ENCODE measurements at regions not wholly inside any gene's neighbourhood (a gene's known extent, or its start where the extent isn't known, plus 50 kb on each side); places are given as distances from the start of the nearest gene placed in this dataset.

DNA sequence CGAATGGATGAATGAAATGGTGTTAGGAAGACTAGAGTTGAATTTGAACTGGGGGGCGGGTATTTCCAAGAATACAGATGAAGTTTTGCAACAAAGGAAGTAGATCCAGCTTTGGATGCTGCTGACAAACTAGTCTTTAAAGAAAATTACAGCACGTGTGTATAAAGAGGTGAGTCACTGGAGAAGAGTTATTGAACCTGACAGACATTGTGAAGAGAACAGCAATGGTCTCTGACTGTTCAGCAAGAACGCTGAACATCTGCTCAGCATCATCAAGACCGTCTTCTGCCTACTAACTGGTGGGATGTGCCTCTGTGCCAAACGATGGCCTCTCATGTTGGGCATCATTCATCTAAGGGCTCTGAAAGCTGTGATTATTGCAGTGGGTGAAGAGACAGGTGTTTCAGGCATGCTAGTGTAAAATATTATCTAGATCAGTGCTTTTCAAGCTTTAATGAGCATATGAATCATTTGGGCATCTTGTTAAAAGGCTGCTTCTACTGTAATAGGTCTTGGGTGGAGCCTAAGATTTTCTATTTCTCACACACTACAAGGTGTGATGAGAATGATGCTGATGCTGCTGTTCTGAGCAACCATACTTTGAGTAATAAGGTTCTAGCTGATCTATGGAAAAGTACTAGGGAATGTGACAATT, 291.3 kb downstream of the PTEN start:
- Histone ChIP-seq H3K9me3 (ENCODE audit: control insufficient read depth, low read depth, low read length) (no peaks in the 10 kb centered on the region), H3K27ac (ENCODE audit: control insufficient read depth, insufficient read depth, low read length) (no peak overlapping the region), H3K27me3 (ENCODE audit: control insufficient read depth, extremely low read depth, insufficient read depth, low read length) (no peaks in the 10 kb centered on the region), H3K9me1 (ENCODE audit: control insufficient read depth, extremely low read depth, insufficient read depth, low read length) (no peaks in the 10 kb centered on the region), H3K4me3 (ENCODE audit: control insufficient read depth in 2 of 3, extremely low read depth in 1 of 3, insufficient read depth in 2 of 3, low read depth in 1 of 3, low read length in 3 of 3) (no peak overlapping the region), H3K4me2 (ENCODE audit: control insufficient read depth, extremely low read depth, insufficient read depth, low read depth, low read length) (no peak overlapping the region), H3K9ac (ENCODE audit: control insufficient read depth, extremely low read depth, insufficient read depth, low read length) (no peak overlapping the region), H3K79me2 (ENCODE audit: control insufficient read depth, insufficient read depth, low read length) (no peaks in the 10 kb centered on the region), H3K36me3 (ENCODE audit: control insufficient read depth in 2 of 2, extremely low read depth in 1 of 2, insufficient read depth in 2 of 2, low read length in 2 of 2) (no peaks in the 10 kb centered on the region), H2AFZ (ENCODE audit: control insufficient read depth, low read length) (no peak overlapping the region), H4K20me1 (ENCODE audit: control insufficient read depth, extremely low read depth, insufficient read depth, low read length) (no peaks in the 10 kb centered on the region), H3K4me1 (ENCODE audit: control insufficient read depth, extremely low read depth, insufficient read depth, low read length) (peaks cover 48% of the 10 kb centered on the region)
- FAIRE-seq: no peak
- dilution Hi-C loops (cut with MboI; ENCODE audit: extremely low pct_ligation_motif_present, low sequenced_read_pairs): no loop called here
- DNase-seq (ENCODE audit: low read depth, low spot score): no peak
- TF ChIP-seq EZH2 (IDR thresholded peaks at IDR 0.05; ENCODE audit: low read length): no peak
- TF ChIP-seq, protein P1, sequence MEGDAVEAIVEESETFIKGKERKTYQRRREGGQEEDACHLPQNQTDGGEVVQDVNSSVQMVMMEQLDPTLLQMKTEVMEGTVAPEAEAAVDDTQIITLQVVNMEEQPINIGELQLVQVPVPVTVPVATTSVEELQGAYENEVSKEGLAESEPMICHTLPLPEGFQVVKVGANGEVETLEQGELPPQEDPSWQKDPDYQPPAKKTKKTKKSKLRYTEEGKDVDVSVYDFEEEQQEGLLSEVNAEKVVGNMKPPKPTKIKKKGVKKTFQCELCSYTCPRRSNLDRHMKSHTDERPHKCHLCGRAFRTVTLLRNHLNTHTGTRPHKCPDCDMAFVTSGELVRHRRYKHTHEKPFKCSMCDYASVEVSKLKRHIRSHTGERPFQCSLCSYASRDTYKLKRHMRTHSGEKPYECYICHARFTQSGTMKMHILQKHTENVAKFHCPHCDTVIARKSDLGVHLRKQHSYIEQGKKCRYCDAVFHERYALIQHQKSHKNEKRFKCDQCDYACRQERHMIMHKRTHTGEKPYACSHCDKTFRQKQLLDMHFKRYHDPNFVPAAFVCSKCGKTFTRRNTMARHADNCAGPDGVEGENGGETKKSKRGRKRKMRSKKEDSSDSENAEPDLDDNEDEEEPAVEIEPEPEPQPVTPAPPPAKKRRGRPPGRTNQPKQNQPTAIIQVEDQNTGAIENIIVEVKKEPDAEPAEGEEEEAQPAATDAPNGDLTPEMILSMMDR (optimal IDR thresholded peaks at IDR 0.05 in 1 of 3, IDR thresholded peaks at IDR 0.05 in 1 of 3, conservative IDR thresholded peaks at IDR 0.05 in 1 of 3; ENCODE audit: extremely low read depth in 1 of 3, insufficient read depth in 2 of 3, low read length in 3 of 3): no peak

DNA sequence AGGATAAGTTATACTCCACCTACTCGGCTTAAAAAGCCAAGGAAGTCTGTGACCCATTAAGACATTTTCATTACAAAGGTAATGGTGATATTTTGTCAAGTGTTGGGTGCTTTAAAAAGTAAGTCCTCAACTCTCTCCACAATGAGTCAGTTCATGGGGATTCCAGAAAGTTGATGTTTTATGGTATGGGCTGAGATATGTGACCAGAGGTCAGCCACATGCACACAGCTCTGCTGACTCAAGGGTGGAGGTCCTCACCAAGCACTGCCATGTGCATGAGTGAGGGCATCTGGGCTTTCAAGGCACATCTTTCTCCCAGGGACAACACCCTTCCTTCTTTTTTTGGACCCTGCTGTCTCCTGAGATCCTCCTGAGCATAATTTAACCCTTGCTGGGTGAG, 292.9 kb downstream of the PTEN start:
- H3K9me1 ChIP-seq (ENCODE audit: control insufficient read depth, extremely low read depth, insufficient read depth, low read length): no peaks in the 10 kb centered on the region
- DNase-seq (ENCODE audit: low read depth, low spot score) (no peak), FAIRE-seq (no peak)
- no peaks in the 10 kb centered on the region for H3K79me2 ChIP-seq (ENCODE audit: control insufficient read depth, insufficient read depth, low read length)
- no peaks in the 10 kb centered on the region for H4K20me1 ChIP-seq (ENCODE audit: control insufficient read depth, extremely low read depth, insufficient read depth, low read length)
- H3K4me2 ChIP-seq (ENCODE audit: control insufficient read depth, extremely low read depth, insufficient read depth, low read depth, low read length): no peak overlapping the region
- dilution Hi-C loops (cut with MboI; ENCODE audit: extremely low pct_ligation_motif_present, low sequenced_read_pairs): no loop called here
- H3K9ac ChIP-seq (ENCODE audit: control insufficient read depth, extremely low read depth, insufficient read depth, low read length): no peak overlapping the region
- TF ChIP-seq, protein P1 (optimal IDR thresholded peaks at IDR 0.05 in 1 of 3, IDR thresholded peaks at IDR 0.05 in 1 of 3, conservative IDR thresholded peaks at IDR 0.05 in 1 of 3; ENCODE audit: extremely low read depth in 1 of 3, insufficient read depth in 2 of 3, low read length in 3 of 3): no peak
- no peak for TF ChIP-seq EZH2 (IDR thresholded peaks at IDR 0.05; ENCODE audit: low read length)
- H3K36me3 ChIP-seq (ENCODE audit: control insufficient read depth in 2 of 2, extremely low read depth in 1 of 2, insufficient read depth in 2 of 2, low read length in 2 of 2): no peaks in the 10 kb centered on the region
- H3K4me3 ChIP-seq (ENCODE audit: control insufficient read depth in 2 of 3, extremely low read depth in 1 of 3, insufficient read depth in 2 of 3, low read depth in 1 of 3, low read length in 3 of 3): no peak overlapping the region
- no peak overlapping the region for H2AFZ ChIP-seq (ENCODE audit: control insufficient read depth, low read length)
- H3K4me1 ChIP-seq (ENCODE audit: control insufficient read depth, extremely low read depth, insufficient read depth, low read length): peaks cover 43% of the 10 kb centered on the region
- H3K27me3 ChIP-seq (ENCODE audit: control insufficient read depth, extremely low read depth, insufficient read depth, low read length): no peaks in the 10 kb centered on the region
- no peak overlapping the region for H3K27ac ChIP-seq (ENCODE audit: control insufficient read depth, insufficient read depth, low read length)
- no peaks in the 10 kb centered on the region for H3K9me3 ChIP-seq (ENCODE audit: control insufficient read depth, low read depth, low read length)
